ENCODE measurements at regions not wholly inside any gene's neighbourhood (a gene's known extent, or its start where the extent isn't known, plus 50 kb on each side); places are given as distances from the start of the nearest gene placed in this dataset.

DNA sequence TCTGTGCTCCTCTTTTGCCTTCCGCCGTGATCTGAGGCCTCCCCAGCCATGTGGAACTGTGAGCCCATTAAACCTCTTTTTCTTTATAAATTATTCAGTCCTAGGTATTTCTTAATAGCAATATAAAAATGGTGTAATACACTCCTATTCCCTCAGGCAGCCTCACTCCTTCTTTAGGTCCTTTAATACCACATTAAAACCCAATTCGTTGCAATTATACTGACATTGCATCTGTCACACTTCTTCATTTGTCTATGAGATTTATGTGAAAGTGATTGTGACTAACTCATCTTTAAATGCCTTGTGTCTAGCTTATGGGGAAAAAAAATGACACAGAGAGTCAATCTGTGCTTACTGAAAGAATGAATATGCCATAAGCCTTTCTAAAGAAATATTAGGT lies 1035.2 kb upstream of the SLIT2 start:
- TF ChIP-seq, protein P1, sequence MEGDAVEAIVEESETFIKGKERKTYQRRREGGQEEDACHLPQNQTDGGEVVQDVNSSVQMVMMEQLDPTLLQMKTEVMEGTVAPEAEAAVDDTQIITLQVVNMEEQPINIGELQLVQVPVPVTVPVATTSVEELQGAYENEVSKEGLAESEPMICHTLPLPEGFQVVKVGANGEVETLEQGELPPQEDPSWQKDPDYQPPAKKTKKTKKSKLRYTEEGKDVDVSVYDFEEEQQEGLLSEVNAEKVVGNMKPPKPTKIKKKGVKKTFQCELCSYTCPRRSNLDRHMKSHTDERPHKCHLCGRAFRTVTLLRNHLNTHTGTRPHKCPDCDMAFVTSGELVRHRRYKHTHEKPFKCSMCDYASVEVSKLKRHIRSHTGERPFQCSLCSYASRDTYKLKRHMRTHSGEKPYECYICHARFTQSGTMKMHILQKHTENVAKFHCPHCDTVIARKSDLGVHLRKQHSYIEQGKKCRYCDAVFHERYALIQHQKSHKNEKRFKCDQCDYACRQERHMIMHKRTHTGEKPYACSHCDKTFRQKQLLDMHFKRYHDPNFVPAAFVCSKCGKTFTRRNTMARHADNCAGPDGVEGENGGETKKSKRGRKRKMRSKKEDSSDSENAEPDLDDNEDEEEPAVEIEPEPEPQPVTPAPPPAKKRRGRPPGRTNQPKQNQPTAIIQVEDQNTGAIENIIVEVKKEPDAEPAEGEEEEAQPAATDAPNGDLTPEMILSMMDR (IDR thresholded peaks at IDR 0.05 in 2 of 3, conservative IDR thresholded peaks at IDR 0.05 in 1 of 3; ENCODE audit: control insufficient read depth in 2 of 3, extremely low read depth in 1 of 3, insufficient read depth in 1 of 3, low read depth in 3 of 3, low read length in 3 of 3): no peak
- TF ChIP-seq CEBPB (IDR thresholded peaks at IDR 0.05; ENCODE audit: borderline replicate concordance in 1 of 2, low read depth in 2 of 2, low read length in 2 of 2) (no peak), MXI1 (IDR thresholded peaks at IDR 0.05; ENCODE audit: low read depth, low read length) (no peak), NR2F1 (conservative IDR thresholded peaks at IDR 0.05) (no peak), FOS (IDR thresholded peaks at IDR 0.05; ENCODE audit: borderline replicate concordance, extremely low read depth, insufficient read length) (no peak), CREB1 (IDR thresholded peaks at IDR 0.05; ENCODE audit: low read depth) (no peak), MYC (IDR thresholded peaks at IDR 0.05; ENCODE audit: insufficient read depth, insufficient read length, insufficient replicate concordance, low read length, severe bottlenecking) (no peak), PAX8 (IDR thresholded peaks at IDR 0.05) (no peak), TAF1 (IDR thresholded peaks at IDR 0.05; ENCODE audit: borderline replicate concordance, low read depth, low read length) (no peak), TCF7 (IDR thresholded peaks at IDR 0.05; ENCODE audit: borderline replicate concordance) (no peak), SMAD1 (IDR thresholded peaks at IDR 0.05; ENCODE audit: low read depth, partially characterized antibody) (no peak), MEF2A (IDR thresholded peaks at IDR 0.05; ENCODE audit: insufficient read depth, low read depth, low read length) (no peak), EZH2 (IDR thresholded peaks at IDR 0.05; ENCODE audit: borderline replicate concordance, control insufficient read depth, low read depth, low read length) (no peak)
- TF ChIP-seq, protein P2, sequence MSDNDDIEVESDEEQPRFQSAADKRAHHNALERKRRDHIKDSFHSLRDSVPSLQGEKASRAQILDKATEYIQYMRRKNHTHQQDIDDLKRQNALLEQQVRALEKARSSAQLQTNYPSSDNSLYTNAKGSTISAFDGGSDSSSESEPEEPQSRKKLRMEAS (IDR thresholded peaks at IDR 0.05; ENCODE audit: low read depth, low read length): no peak

All from GM12878 (cell line).